Embryonic facial prominence (tissue), 1 donor: ENCODE measurements at regions not wholly inside any gene's neighbourhood (a gene's known extent, or its start where the extent isn't known, plus 50 kb on each side); places are given as distances from the start of the nearest gene placed in this dataset.
"Not testable (repeated sequence)": the region's sequence is repeated elsewhere in the genome, so short reads cannot be mapped to it uniquely, and the experiment has no call there.

Experiments
- DNase-seq: peaks from one replicate; pipeline ENCODE4 v3.0.0-alpha.2; 2016; ENCODE audit errors: extremely low spot score

- DNase-seq = no peak
Measured at GRCh38 chr15:91356083-91356482, 256.0 kb downstream of the SV2B start.

DNA sequence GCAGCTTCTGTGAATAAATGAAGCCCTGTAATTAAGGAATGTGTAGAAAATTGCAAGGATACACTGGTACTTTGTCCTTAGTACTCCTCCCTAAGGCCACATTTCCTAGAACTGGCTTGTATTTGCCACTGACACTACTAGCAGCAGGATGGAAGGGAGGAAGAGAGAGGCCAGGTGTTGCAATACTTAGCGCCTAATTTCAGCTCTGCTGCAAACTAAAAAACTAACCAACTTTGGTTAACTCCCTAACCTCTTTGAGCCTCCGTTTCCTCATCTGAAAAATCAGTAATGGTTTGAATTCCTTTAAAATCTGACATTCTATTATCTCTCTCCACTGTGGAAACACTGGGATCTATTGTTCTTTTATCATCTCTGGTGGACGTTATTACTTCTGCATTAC is 257.0 kb downstream of the SV2B start:
- no peak for DNase-seq

- DNase-seq = no peak
Measured at GRCh38 chr15:91357486-91357885, 257.4 kb downstream of the SV2B start.

- DNase-seq = no peak
Measured at GRCh38 chr15:91358405-91358804, 258.3 kb downstream of the SV2B start.

- DNase-seq = not testable (repeated sequence)
Measured at GRCh38 chr15:91361696-91362095, 261.6 kb downstream of the SV2B start.

GRCh38 chr15:91366111-91366510 is 266.1 kb downstream of the SV2B start:
- DNase-seq = no peak

DNA sequence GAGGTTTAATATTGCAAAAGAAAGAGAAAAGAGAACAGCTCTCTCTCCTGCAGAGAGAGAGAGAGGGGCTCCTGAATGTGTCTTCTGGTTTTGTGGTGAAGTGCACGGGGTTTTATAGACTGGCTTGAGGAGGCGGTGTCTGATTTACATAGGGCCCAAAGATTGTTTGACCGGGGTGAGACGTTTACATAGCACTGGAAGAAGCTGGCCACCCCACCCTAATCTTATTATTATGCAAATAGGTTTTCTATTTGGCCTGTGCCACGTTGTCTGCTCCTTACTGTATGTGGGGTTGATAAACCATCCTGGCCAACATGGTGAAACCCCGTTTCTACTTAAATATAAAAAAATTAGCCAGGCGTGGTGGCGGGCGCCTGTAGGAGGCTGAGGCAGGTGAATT is 268.6 kb downstream of the SV2B start:
- DNase-seq = no peak

DNA sequence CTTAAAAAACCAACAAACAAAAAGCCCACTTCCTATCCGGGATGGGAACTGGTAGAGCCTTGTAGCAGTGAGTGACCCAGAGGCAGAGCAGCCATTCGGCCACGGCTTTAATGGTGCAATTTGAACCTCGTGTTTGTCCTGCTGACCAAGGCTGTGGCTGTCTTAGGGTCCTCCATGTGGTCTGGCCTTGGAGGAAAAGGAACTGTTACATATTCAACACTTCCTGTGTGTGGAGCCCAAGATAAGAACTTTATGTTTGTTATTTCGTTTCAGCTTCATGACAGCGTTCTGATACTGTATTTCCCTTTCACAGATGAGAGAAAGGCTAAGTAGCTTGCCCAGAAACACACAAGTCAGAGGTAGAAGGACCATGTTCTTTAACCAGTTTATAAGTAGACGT is 269.8 kb downstream of the SV2B start:
- no peak for DNase-seq

DNA sequence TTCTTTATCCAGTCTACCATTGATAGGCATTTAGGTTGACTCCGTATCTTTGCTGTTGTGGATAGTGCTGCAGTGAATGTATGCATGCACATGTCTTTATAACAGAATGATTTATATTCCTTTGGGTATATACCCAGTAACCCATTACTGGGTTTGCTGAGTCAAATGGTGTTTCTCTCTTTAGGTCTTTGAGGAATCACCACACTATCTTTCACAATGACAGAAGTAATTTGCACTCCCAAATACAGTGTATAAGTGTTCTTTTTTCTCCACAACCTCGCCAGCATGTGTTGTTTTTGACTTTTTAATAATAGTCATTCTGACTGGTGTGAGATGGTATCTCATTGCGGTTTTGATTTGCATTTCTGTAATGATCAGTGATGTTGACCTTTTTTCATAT is 271.3 kb downstream of the SV2B start:
- not testable (repeated sequence) for DNase-seq

- no peak for DNase-seq
Measured at GRCh38 chr15:91374336-91374735, 274.3 kb downstream of the SV2B start.

GRCh38 chr15:91376038-91376437 is 276.0 kb downstream of the SV2B start:
- no peak for DNase-seq

GRCh38 chr15:91380114-91380513 is 280.1 kb downstream of the SV2B start:
- DNase-seq = no peak

DNA sequence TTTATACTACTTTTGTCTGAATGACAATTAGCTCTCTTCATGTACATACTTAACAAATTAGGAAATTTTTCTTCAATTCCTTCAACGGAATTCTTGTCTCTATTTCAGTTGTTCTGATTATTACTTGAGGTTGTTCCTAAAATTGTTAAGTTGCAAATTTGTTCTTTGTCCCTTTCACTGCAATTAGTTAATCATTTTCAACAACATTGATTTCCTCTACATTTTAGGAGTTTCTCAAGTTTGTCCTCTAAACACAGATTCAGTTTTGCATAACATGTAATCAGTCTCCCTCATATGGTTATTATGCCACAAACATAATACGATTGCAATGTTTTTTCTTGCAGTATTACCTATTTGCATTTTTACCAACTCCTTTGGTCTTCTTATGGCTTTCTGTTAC is 283.5 kb downstream of the SV2B start:
- no peak for DNase-seq

GRCh38 chr15:91384189-91384730 is 284.2 kb downstream of the SV2B start:
- DNase-seq = no peak

DNA sequence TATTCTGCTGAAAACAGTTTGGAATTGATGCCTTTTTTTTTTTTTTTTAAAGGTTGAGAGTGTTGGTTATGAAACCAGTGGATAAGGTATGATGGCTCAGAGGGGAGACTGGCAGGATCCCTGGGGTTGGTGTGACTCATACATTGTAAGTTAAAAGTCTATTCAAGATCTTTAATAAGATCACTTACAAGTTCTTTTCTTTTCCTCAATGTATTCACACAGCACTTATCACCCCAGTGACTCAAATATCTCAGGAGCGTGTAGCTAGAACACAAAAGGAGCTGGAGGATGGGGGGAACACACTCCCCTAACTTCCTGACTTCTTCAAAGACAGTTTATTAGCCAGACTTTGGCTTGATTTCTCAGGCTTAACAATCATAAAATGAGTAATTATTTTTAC is 285.3 kb downstream of the SV2B start:
- DNase-seq = no peak

DNA sequence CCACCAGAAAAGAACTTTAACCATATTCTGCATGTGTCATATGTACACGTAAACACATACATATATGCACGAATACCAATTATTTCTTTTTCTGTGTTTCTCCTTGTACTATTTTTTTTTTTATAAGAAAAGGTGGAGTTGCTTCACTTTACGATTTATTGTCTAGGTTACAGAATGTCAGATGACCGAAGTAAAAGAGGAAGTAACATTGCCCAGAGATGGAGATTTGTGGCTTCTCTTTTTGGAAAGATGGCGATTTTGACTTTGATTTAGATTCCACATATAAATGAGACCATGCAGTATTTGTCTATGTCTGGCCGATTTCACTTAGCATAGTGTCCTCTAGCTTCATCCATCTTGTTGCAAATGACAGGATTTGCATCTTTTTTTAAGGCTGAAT is 293.1 kb downstream of the SV2B start:
- no peak for DNase-seq

DNA sequence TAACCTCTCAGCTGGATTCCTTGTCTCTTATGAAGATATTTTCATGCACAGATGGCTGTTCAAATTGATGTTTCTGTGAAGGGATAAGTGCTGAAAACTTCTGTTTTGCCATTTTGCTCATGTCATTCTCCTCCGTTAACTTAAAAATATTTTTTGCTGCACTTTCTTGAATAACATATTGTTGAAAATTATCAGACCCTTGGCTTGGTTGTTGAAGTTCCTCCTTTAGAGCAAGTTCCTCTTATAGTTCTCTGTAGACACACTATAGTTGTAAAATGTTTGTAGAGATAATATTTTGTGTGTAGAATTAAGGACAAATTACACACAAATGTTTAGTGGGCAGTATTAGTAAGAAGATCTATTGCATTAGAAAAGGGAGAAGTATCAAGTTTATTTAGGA is 300.4 kb downstream of the SV2B start:
- DNase-seq = no peak

DNA sequence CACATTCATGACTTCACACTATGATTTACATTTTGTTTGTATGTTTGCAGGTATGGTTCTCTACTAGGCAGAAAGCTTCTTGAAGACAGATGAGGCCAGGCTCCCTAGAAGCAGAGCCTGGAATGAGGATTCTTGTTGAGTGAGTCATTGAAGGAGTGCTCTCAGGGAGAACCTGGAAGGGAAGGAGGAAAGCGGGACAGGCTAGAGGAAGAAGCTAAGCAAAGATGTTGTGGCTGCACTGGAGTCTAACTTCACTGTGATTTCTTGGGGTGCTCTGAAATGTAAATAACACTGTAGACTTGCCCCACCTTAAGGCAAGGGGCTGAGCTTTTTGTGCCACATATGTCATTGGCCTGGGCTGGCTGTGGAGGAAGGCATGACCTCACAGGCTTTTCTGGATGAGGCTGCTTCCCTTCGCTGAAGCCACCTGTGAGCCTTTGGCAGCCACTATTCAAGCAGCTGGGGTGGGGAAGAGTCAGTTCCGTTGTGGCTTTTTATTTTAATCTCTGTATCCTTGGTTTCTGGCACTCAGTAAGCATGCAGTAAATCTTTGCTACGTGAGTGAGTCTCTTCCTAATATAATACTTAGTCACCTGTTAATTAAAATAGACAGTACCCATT is 307.3 kb downstream of the SV2B start:
- no peak for DNase-seq

GRCh38 chr15:91408476-91409076 is 308.5 kb downstream of the SV2B start:
- DNase-seq = no peak

GRCh38 chr15:91409387-91409786 is 309.3 kb downstream of the SV2B start:
- no peak for DNase-seq

- DNase-seq = no peak
Measured at GRCh38 chr15:91411586-91411985, 311.5 kb downstream of the SV2B start.

GRCh38 chr15:91412138-91412928 is 312.3 kb downstream of the SV2B start:
- DNase-seq = no peak

GRCh38 chr15:91413142-91413541 is 313.1 kb downstream of the SV2B start:
- DNase-seq = no peak
